Activated CD8-positive, alpha-beta memory T cell treated with anti-CD3 and anti-CD28 coated beads, Interleukin-2, amount 50 U/mL, for 48 hours (primary cell): ENCODE measurements at regions not wholly inside any gene's neighbourhood (a gene's known extent, or its start where the extent isn't known, plus 50 kb on each side); places are given as distances from the start of the nearest gene placed in this dataset.

Source experiments
- DNase-seq: peaks from one replicate; pipeline ENCODE4 v3.0.0-alpha.2; 2020

DNA sequence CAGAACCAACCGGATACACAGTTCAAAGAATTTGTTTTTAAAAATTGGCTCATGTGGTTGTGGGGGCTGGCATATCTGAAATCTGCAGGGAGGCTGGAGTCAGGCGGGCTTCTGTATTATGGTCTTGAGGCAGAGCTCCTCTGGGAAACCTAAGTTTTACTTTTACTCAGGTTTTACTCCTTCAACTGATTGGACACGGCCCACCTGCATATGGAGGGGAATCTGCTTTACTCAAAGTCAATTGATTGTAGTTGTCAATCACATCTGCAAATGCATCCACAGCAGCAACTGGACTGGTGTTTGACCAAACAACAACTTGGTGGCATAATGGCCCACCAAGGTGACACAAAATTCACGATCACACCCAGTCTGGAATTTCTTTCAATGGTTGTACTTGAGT lies 103.4 kb downstream of the ERMARD start:
- peak; percentile 25 for DNase-seq

DNA sequence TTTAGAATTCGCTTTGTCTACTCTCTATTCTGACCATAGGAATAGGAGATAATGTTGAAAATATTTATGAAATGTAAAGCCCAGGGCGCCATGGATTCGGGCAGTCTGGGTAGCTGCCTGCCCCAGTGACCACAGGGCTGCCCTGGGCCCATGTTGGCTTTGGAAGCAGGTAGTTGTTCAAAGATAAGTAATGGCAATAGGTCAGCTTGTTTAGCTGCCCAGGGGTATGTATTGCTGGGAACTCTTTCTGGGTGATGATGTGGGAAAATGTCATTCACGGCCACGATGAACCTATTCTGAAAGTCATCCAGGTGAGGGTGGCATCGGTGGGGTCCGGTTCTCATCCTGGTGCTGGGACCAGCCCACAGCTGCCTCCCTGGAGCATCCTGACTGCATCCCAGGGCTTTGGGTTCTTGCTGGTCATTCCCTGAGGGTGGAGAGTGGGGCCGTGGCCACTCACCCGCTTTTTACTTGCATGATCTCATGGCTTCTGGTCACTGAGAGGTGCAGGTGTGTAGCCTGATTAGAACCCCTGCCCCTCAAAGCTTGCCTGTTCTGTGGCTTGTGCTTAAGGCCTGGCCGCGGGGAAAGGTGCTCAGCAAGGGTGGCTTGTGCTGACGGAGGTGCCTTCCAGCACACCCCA lies 102.8 kb downstream of the ERMARD start:
- peak; percentile 26 for DNase-seq

DNA sequence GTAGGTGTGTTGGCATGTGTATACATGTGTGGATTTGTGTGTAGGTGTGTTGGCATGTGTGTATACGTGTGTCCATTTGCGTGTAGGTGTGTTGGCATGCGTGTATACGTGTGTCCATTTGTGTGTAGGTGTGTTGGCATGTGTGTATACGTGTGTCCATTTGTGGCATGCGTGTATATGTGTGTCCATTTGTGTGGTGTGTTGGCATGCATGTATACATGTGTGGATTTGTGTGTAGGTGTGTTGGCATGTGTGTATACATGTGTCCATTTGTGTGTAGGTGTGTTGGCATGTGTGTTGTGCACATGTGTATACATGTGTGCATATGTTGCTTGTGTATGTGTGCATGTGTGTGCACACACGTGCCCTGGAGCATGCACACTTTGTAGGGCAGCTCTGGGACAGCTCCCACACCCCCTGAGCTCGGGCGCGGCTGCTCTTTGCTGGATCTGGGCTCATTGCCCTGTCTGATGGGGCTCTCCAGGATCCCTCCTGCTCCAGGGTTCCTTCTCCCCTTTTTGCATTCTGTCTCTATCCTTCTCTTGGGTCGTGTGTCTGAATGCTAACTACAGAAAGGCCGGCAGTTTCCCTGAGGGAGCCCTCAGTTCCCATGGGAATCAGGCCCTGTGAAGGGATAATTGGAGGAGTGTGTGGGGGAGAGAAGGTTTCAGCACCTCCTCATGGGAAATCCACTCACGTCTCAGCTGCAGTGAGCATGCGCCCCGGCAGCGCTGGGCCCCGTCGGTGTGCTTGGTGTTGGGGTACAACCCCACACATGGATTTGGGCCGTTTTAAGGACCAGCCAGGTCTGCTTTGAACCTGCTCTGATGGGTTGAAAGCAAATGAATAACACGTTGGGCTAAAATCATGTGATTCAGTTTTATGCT lies 102.0 kb downstream of the ERMARD start:
- peak; percentile 30 for DNase-seq

DNA sequence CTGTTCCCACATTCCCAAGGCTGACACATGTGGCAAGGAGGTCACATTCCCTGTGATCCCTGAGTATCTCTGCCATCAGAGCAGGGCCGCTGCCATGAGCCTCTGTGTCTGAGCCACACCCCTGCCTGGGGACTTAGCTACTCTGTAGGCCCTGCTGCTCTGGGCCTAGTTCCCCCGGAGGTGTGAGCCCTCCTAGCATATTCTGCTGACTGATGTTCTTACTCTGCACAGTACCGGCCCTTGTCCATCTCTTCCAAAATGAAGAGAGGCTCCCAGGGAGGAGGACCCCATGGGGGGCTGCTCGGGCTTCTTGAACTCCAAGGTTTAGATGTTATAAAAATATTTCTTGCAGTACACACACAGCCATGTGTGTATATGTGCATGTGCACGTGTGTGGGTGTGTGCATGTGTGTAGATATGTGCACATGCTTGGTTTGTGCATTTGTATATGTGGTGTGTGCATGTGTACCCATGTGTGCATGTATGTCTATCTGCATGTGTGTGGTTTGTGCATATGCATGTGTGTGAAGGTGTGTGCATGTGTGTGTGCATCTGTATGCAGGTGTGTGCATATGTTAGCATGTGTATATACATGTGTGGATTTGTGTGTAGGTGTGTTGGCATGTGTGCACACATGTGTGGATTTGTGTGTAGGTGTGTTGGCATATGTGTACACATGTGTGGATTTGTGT lies 101.2 kb downstream of the ERMARD start:
- DNase-seq: peak; percentile 22

DNA sequence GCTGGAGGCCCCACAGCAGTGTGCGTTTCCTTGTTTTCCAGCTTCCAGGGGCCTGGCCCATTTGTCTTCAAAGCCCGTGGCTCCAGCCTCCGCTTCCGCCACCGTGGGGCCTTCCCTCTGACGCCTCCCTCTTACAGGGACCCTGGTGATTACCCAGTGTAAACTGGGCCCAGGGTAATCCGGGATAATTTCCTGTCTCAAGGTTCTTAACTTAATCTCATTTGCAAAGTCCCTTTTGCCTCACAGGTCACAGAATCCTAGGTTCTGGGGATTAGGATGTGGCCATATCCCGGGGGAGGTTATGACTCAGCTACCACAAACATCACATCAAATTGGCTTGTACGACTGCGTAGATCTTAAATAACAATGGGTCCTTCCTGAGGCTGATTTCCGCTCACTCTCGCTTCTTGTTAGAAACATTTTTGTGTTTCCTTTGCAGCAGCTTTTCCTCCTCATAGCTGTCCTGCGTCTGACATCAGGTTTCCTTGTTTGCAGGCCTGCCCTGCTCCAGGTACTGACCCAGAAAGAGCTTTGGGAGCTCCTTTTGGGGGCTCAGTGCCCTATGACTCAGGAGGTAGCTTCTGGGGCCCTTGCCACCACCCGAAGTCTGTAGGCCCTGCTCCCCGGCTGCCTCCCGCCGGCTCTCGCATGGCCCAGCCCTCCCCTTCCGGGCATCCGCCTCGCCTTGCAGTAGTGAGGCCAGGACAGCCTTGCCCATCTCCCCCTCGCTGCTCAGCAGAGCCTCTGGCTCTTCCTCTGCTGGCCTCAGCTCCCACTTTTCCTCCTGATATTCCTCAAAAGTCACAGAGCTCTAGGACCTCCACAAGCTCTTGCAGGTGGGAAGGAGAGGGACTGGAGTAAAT lies 100.5 kb downstream of the ERMARD start:
- peak; percentile 28 for DNase-seq

DNA sequence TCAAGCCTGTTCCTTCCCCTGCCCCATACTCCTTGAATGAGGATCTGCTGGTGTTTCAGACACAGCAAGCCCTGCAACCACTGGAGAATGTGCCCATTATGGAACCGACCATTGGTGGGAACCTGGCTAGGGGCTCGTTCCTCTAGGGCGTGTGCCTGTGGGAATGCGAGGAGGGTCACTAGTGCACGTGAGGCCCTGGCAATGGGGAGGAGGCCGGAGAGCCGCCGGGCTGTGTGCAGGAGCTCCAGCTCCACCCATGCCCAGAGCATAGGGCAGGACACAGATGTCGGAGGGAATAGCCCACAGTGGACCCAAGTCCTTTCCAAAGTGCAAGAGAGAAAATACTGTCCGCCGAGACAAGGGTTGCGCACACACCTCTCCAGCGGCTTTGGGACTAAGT lies 99.3 kb downstream of the ERMARD start:
- peak; percentile 12 for DNase-seq

DNA sequence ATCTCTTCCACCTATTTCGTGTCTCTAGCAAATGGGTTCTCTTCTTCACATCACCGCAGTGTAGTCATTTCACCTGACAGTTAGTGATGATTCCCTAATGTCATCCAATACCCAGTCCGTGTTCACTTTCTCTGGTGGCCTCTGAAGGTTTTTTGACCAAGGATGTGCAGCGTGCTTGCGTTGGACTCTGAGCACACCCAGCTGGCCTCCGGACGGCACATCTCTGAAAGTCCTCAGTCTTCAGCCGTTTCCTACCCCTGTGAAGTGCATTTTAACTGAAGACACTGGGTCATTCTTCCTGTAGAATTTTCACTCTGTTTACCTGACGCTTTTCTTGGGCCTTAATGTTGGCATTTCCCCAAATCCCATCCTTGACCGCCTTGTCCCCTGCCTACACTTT lies 98.7 kb downstream of the ERMARD start:
- DNase-seq: peak; percentile 10

DNA sequence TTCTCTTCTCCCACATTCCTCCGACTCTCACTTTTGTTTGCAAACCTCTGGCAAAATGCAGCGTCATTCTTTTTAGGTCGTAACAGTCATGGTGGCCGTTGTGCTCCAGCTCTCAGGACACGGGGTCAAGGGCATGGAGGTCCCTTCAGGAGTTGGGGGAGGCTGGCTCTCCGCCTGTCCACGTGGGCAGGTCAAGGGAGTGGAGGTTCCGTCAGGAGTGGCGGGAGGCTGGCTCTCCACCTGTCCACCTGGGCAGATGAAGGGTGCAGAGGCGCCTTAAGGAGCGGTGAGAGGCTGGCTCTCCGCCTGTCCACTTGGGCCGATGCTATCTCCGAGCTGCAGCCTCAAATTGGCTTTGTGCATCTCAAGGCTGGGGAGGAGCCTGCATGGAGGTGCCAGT lies 98.0 kb downstream of the ERMARD start:
- DNase-seq: no peak

DNA sequence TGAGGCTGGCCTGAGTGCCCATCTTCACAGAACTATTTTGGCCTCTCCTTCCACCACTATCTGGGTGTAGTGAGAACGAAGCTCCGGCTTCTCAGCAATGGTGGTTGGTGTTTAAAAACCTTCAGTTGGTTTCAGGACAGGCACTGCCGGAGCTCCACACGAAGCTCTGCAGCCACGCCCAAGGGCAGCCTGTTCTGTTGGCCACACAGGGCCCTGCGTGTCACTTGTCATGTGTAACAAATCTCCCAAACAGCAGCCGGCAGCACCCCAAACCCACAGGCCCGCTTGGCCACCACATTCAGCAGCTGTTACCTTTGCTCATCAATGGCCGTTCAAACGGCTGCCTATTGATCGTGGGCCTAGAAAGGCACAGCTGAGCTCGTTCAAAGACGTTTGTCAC lies 97.5 kb downstream of the ERMARD start:
- DNase-seq: no peak

DNA sequence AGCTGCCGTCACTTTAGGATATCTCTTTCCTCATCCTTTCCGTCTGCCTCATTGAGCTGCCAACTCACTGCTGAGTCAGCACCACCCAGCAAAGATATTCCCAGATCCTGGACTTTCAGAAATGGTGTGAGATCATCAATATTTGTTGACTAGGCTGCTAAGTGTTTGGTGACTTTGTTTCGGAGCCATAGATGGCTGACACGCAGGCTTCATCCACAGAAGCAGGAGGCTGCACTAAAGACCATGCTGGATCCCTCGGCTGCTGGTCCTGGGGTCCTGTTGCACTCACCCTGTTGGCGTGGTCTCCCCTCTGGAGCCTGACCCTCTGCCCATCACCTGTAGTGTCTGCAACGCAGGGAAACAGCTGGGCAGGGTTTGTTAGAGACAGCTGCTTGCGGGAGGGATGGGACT lies 96.5 kb downstream of the ERMARD start:
- DNase-seq: no peak

DNA sequence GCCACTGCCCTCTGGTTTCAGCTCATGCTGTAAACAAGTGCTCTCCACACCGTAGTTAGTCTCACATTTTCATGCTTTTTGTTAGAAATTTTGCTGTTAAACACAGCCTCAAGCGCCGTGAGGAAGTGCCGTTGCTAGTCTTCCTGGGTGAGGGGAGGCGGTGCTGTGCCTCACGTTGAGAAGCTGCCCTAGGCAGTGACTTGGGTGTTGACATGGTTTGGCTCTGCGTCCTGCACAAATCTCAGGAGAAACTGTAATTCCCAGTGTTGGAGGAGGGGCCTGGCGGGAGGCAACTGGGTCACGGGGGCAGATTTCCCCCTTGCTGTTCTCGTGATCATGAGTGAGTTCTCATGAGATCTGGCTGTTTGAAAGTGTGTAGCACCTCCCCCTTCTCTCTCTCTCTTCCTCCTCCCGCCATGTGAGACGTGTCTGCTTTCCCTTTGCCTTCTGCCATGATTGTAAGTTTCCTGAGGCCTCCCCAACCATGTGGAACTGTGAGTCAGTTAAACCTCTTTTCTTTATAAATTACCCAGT lies 95.8 kb downstream of the ERMARD start:
- no peak for DNase-seq

DNA sequence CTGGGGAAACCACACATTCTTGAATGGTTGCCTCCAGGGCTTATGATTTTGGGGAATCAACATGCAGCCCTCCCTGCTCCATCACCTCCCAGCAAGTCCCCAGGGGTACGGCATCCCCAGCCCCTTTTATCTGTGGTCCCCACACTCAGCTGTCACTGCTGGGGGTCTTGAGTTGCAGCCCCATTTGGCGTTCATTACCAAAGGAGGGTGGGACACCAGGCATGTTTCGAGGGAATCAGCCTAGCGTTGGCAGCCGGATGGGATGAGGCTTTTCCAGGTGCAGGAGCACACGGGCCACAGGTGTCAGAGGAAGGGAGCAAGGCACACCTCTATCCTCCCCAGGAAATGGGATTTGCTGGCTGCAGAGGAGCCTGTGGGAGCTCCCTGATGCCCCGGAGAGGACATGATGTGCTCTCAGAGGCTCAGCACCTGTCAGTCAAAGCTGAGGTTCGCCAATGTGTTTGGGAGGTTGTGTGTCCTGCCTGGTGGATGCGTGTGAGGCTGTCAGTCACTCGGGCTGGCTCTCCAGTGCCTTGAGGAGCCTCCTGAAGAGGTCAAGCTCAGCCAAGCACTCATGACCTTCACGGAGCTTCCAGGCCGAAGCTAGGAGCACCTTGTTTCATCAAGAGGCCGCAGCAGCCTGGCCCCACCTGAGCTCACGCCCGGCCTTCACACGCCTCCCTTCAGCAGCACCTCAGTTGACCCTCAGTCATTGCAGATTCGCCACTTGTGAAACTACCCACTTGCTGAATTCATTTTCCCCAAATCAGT lies 95.0 kb downstream of the ERMARD start:
- no peak for DNase-seq

DNA sequence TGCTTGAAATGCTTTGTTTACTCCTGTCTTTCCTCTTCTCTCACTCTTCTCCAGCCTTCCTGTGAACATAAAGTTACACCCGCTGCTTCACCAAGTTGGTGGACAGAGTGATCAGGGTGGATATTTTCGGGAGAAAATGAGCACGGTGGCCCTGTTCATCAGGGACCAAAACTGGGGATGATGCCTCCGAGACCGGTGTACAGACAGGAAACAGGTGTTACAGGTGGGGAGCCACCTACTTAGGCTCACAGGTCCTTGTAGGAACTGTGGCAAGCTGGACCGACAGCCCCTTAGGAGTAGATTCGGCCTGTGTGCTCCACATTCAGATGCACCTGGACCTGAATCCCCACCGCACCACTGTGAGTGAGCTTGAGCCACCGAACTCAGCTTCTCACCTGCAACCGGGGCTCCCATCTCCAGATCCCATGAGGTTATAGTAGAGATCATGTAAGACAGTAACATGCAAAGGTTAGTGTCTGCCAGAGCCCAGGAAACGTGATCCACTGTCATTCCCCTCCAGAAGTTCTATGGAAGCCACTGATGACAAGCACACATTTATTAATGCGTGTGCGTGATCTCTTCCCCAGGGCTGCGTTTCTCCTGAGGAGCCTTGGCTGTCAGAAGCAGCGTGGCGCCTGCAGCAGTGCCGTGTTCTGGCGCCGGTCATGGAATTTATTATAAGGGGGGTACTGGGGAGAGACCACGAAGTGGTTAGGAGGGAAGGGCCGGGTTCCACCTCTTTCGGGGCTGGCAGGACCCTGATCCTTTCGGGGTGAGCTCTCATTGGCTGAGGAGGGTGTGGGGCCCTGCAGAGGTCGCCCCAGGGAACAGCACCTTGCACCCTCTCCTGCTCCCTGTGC lies 94.2 kb downstream of the ERMARD start:
- DNase-seq: no peak

DNA sequence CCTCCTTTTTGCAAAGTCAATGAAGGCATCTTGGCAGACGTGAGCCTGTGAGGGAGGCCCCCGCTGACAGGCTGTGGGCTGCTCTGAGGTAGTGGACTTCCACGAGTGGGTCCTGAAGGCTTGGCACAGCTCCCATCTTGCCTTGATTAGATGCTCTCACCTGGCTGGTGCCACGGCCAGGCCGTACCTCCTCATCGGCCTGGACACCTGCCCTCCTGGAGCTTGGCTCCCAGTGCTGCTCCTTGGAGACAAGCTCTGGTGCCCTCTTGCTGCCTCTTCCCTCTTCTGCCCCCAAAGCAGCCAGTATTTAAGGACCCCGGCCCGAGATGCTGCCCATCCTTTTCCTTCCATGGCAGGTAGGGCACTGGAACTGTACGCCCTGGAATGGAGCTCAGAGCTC lies 93.5 kb downstream of the ERMARD start:
- DNase-seq: no peak

DNA sequence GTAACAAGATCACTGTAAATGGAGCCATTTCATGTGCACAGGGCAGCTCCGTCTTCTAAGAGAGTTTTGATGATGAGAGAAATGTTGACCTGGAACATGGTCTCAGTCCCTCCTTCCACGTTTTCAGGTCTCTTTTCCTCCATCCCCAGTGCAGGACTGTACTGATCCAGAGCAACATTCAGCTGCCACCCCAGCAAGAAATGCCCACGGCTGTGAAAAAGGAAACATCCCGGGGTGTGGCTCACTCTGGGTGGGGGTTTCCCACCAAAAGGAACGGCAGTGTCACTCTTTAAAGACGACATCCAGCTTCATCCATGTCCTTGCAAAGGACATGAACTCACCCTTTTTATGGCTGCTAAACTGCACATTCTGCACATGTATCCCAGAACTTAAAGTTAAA lies 92.6 kb downstream of the ERMARD start:
- DNase-seq: no peak

DNA sequence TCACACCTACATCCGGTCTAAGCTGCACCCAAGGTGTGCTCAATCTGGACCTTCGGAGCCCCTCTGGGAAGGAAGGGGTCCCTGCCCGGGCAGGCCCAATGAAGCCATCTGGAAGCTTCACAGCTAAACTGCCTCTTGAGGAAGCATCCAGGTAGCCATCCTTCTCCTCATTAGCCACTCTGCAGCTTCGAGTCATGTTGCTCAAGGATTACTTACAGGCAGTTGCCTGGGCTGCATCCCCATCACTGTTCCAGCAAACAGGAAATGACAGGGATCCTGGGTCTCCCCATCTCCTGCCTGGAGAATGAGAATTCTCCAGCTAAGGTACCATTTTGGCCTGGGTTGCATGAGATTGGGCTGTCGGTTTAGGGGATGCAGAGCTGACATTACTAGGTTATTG lies 91.7 kb downstream of the ERMARD start:
- no peak for DNase-seq

DNA sequence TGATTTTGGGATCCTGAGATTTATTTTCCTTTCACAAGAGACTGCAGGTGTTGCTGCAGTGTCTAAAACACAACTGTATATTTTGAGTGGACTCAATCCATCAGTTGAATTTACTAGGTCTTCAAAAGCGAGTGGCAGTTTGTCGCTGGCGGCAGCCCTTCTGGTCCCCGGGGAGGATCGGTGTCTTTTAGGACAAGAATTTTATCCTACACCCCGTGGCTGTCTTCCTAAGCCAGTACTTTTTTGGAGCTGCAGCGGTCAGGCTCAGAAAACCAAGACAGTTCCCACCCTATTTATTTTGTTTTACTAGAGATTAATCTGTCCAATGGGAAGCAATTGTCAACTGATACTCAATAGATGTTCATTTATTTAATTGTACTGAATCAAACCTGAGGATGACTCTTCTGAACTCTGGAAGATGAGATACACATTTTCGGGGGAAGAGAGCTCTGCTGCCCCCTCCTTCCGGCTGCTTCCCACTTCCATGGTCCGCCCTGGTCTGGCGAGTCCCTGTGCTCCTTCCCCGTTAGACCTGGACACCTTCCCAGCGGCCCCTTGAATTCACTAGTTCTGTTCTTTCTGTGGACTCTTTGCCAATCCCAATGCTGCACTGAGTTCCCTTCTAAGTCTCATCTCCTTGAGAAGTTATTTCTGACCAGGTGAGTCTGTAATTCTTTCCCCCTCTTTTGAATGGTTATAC lies 90.6 kb downstream of the ERMARD start:
- no peak for DNase-seq

DNA sequence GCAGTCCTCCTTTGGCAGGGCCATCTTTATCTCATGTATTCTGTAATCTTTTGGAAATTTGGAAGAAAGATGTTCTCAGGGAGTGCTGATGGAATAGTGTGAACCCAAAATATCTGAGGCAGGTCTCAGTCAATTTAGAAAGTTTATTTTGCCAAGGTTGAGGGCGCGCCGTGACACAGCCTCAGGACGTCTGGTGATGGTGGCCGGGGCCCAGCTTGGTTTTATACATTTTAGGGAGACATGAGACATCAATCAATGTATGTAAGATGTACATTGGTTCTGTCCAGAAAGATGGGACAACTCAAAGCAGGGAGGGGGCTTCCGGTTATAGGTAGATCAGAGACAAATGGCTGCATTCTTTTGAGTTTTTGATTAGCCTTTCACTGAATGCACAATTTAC lies 89.8 kb downstream of the ERMARD start:
- DNase-seq: no peak

DNA sequence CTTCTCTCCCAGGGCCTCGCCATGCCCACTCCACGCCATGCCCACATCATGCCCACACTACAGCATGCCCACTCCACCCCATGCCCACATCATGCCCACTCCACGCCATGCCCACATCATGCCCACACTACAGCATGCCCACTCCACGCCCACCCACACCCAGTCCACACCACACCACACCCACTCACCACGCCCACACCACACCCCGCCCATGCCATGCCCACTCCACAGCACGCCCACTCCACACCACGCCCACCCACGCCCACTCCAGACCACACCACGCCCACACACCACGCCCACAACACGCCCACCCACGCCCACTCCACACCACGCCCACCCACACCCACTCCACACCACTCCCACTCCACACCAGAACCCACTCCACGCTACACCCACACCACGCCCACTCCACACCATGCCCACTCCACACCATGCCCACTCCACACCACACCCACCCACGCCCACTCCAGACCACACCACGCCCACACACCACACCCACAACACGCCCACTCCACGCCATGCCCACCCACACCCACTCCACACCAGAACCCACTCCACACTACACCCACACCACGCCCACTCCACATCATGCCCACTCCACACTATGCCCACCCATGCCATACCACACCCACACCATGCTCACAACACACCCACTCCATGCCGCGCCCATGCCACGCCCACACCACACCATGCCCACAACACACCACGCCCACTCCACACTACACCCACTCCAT lies 88.6 kb downstream of the ERMARD start:
- DNase-seq: peak; percentile 50
